SK-N-SH (cell line): ENCODE measurements at regions not wholly inside any gene's neighbourhood (a gene's known extent, or its start where the extent isn't known, plus 50 kb on each side); places are given as distances from the start of the nearest gene placed in this dataset.

Experiments used
- CTCF ChIA-PET: fragments of 300-600, 350-600 bp; formaldehyde crosslinking; extraction: SDS; loops from one replicate; lab custom pipeline; 2021; lab: Yijun Ruan, JAX
- POLR2A ChIA-PET: fragments of 350-600 bp; sonication (Branson Sonifier 250); formaldehyde crosslinking; extraction: SDS; loops from one replicate; lab custom pipeline; 2020; ENCODE audit warnings: antibody characterized with exemption, inconsistent platforms; lab: Yijun Ruan, JAX
- DNase-seq: peaks from one replicate; pipeline ENCODE4 v3.0.0; 2012
- H2AFZ ChIP-seq: fragments of 200-600 bp; sonication (generic); 2 replicates; pipeline ENCODE4 v1.8.1; 2016; ENCODE audit warnings: antibody characterized with exemption, mild to moderate bottlenecking, low read depth
- H3F3A ChIP-seq: fragments of 200-600 bp; sonication (generic); replicated peaks from 2 replicates; pipeline ENCODE3; 2016; ENCODE audit warnings: antibody characterized with exemption, mild to moderate bottlenecking; ENCODE audit not compliant: insufficient read depth
- H3K27ac ChIP-seq, 2 experiments: fragments of 200-500 bp in 1 of 2; fragments of 200-600 bp in 1 of 2; sonication (Bioruptor generic) in 1 of 2; sonication (generic), shearing (Covaris generic) in 1 of 2; 2 replicates each; pipeline versions ENCODE4 v1.5.1 to v1.6.1; 2014 to 2016; ENCODE audit warnings: low read depth in 2 of 2, inconsistent platforms in 1 of 2, low read length in 1 of 2, mild to moderate bottlenecking in 1 of 2, mixed read lengths in 1 of 2
- H3K27me3 ChIP-seq: fragments of 200-600 bp; sonication (generic), shearing (Covaris generic); 2 replicates; pipeline ENCODE4 v1.6.1; 2016; ENCODE audit warnings: mixed run types; ENCODE audit not compliant: insufficient read depth
- H3K36me3 ChIP-seq, 2 experiments: fragments of 200-500 bp in 1 of 2; fragments of 200-600 bp in 1 of 2; sonication (Bioruptor generic) in 1 of 2; sonication (generic) in 1 of 2; replicated peaks in 1 of 2; 2 replicates each; pipeline versions ENCODE3 to v1.5.1; 2014 to 2016; ENCODE audit warnings: low read length in 1 of 2, mild to moderate bottlenecking in 1 of 2; ENCODE audit not compliant: insufficient read depth in 2 of 2, control insufficient read depth in 1 of 2
- H3K4me1 ChIP-seq, 2 experiments: fragments of 200-500 bp in 1 of 2; fragments of 200-600 bp in 1 of 2; sonication (Bioruptor generic) in 1 of 2; sonication (generic), shearing (Covaris generic) in 1 of 2; 2 replicates each; pipeline versions ENCODE4 v1.5.1 to v1.6.1; 2014 to 2016; ENCODE audit warnings: low read depth in 1 of 2, low read length in 1 of 2, mixed run types in 1 of 2; ENCODE audit not compliant: insufficient read depth in 2 of 2, control insufficient read depth in 1 of 2
- H3K4me2 ChIP-seq: fragments of 200-600 bp; sonication (generic), shearing (Covaris generic); 2 replicates; pipeline ENCODE4 v1.6.1; 2017; ENCODE audit warnings: mixed run types
- H3K4me3 ChIP-seq, 2 experiments: fragments of 200-500 bp in 1 of 2; fragments of 200-600 bp in 1 of 2; sonication (Bioruptor generic) in 1 of 2; sonication (generic), shearing (Covaris generic) in 1 of 2; 2 replicates each; pipeline versions ENCODE4 v1.5.1 to v1.8.1; 2014 to 2016; ENCODE audit warnings: low read depth in 2 of 2, inconsistent platforms in 1 of 2, low read length in 1 of 2, mild to moderate bottlenecking in 1 of 2, mixed read lengths in 1 of 2, moderate library complexity in 1 of 2
- H3K79me2 ChIP-seq: fragments of 200-600 bp; sonication (generic); 2 replicates; pipeline ENCODE4 v1.8.1; 2017; ENCODE audit warnings: mild to moderate bottlenecking; ENCODE audit not compliant: insufficient read depth
- H3K9ac ChIP-seq: fragments of 200-600 bp; sonication (generic); 2 replicates; pipeline ENCODE4 v1.6.1; 2017; ENCODE audit warnings: mixed run types
- H3K9me2 ChIP-seq: fragments of 200-600 bp; sonication (generic); 2 replicates; pipeline ENCODE4 v1.6.1; 2017; ENCODE audit warnings: mixed run types
- H3K9me3 ChIP-seq: fragments of 200-600 bp; sonication (generic); 2 replicates; pipeline ENCODE4 v1.6.1; 2017; ENCODE audit warnings: mixed run types, mild to moderate bottlenecking, moderate library complexity
- H4K20me1 ChIP-seq: fragments of 200-600 bp; sonication (generic); 2 replicates; pipeline ENCODE4 v1.6.1; 2017; ENCODE audit warnings: mild to moderate bottlenecking, mixed run types; ENCODE audit not compliant: insufficient read depth
- CHD2 ChIP-seq: fragments of 150-350 bp; IDR thresholded peaks from 2 replicates; pipeline ENCODE4 v1.6.1; 2018; ENCODE audit warnings: low read length; ENCODE audit not compliant: partially characterized antibody
- EZH2phosphoT487 ChIP-seq: fragments of 200-600 bp; sonication (generic); IDR thresholded peaks from 2 replicates; pipeline ENCODE4 v1.6.1; 2017; ENCODE audit warnings: low read depth, mixed run types, mild to moderate bottlenecking, antibody characterized with exemption, moderate library complexity, borderline replicate concordance
- FOXJ3 ChIP-seq: sonication (generic); formaldehyde crosslinking; IDR thresholded peaks from 2 replicates; pipeline ENCODE4 v1.5.1; 2020; ENCODE audit warnings: mild to moderate bottlenecking, missing genetic modification reagents
- FOXM1 ChIP-seq: IDR thresholded peaks from 2 replicates; pipeline ENCODE4 v1.4.0; 2012; ENCODE audit warnings: low read depth, mild to moderate bottlenecking
- GATA2 ChIP-seq: sonication (generic); formaldehyde crosslinking; IDR thresholded peaks from 2 replicates; pipeline ENCODE4 v1.5.0; 2020; ENCODE audit warnings: mild to moderate bottlenecking, missing genetic modification reagents
- IRF3 ChIP-seq: fragments of 150-350 bp; IDR thresholded peaks from 2 replicates; pipeline ENCODE4 v1.6.1; 2016; ENCODE audit warnings: mild to moderate bottlenecking, low read depth, low read length
- JUND ChIP-seq: IDR thresholded peaks from 2 replicates; pipeline ENCODE4 v1.4.0; 2012
- NFIC ChIP-seq: IDR thresholded peaks from 2 replicates; pipeline ENCODE4 v1.4.0; 2012; ENCODE audit warnings: borderline replicate concordance
- PBX3 ChIP-seq: IDR thresholded peaks from 2 replicates; pipeline ENCODE4; 2012
- RAD21 ChIP-seq: IDR thresholded peaks from 2 replicates; pipeline ENCODE4 v1.6.1; 2012; ENCODE audit warnings: mild to moderate bottlenecking, low read length
- REST ChIP-seq: IDR thresholded peaks from 2 replicates; pipeline ENCODE4 v1.6.1; 2012; ENCODE audit warnings: mild to moderate bottlenecking, low read depth, low read length, moderate library complexity
- RFX5 ChIP-seq: IDR thresholded peaks from 2 replicates; pipeline ENCODE4 v1.6.1; 2012; ENCODE audit warnings: mild to moderate bottlenecking, improper control_type of control experiment, low read length
- RXRA ChIP-seq: IDR thresholded peaks from 2 replicates; pipeline ENCODE4 v1.4.0; 2012; ENCODE audit warnings: low read depth, mild to moderate bottlenecking, borderline replicate concordance
- SIN3A ChIP-seq: IDR thresholded peaks from 2 replicates; pipeline ENCODE4 v1.6.1; 2012; ENCODE audit warnings: low read depth, mild to moderate bottlenecking, low read length, moderate library complexity, borderline replicate concordance
- SMC3 ChIP-seq: IDR thresholded peaks from 2 replicates; pipeline ENCODE4 v1.6.1; 2012; ENCODE audit warnings: low read depth, low read length, improper control_type of control experiment
- TEAD4 ChIP-seq: IDR thresholded peaks from 2 replicates; pipeline ENCODE4 v1.4.0; 2012; ENCODE audit warnings: mild to moderate bottlenecking, borderline replicate concordance; ENCODE audit not compliant: insufficient read depth
- USF1 ChIP-seq: IDR thresholded peaks from 2 replicates; pipeline ENCODE4 v1.4.0; 2012; ENCODE audit warnings: low read depth, borderline replicate concordance
- USF2 ChIP-seq: fragments of 150-350 bp; IDR thresholded peaks from 2 replicates; pipeline ENCODE4 v1.6.1; 2017; ENCODE audit warnings: antibody characterized with exemption, low read length, low read depth, borderline replicate concordance
- YY1 ChIP-seq: IDR thresholded peaks from 2 replicates; pipeline ENCODE4 v1.4.0; 2012; ENCODE audit warnings: low read depth, mild to moderate bottlenecking
- WGBS: methylation state at CpG from one replicate; pipeline ENCODE4 v1.1.6; 2017; ENCODE audit warnings: low lambda C conversion rate; 5-methylcytosine and 5-hydroxymethylcytosine counted together
- TF ChIP-seq, protein P1 (sequence below): IDR thresholded peaks from 2 replicates; pipeline ENCODE4 v1.4.0; 2012; ENCODE audit warnings: low read depth, borderline replicate concordance

DNA sequence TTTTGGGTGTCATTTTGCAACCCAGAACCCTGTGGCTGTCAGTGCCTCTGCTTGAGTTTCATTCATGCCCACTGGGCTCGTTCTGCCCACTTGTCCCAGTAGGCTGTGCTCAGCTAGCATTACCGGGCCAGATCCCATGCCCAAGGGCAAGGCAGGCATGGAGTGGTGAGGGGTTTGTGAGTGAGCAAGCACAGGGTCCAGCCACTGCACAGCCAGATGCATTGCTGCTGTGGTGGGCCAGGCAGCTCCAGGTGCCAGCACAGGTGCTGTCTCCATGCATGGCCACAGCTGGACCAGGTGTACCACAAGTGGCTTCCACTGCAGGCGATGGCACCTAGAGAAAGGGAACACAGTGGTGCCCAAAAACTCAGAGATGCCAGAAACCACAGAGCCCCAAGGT is 1671.2 kb downstream of the OLFM4 start:
- no peaks in the 10 kb centered on the region for H3K9me2 ChIP-seq
- H3K4me2 ChIP-seq = no peak overlapping the region
- no peaks in the 10 kb centered on the region for H3K79me2 ChIP-seq
- no peak for DNase-seq
- no peak overlapping the region for H3K9ac ChIP-seq
- ChIA-PET CTCF (no interaction called here), POLR2A (interaction anchor here (0.6 kb wide), 1 partner anchor 92 kb away, joined by 3 read pairs; no protein-coding TSS in a partner anchor)
- 20% methylated on average over 3 of the region's 3 CpGs for WGBS
- no peaks in the 10 kb centered on the region for H4K20me1 ChIP-seq
- no peak for TF ChIP-seq RAD21
- TF ChIP-seq SIN3A = no peak
- no peak for TF ChIP-seq RXRA
- no peak for TF ChIP-seq YY1
- TF ChIP-seq NFIC = no peak
- no peak for TF ChIP-seq EZH2phosphoT487
- TF ChIP-seq SMC3 = no peak
- TF ChIP-seq, protein P1, sequence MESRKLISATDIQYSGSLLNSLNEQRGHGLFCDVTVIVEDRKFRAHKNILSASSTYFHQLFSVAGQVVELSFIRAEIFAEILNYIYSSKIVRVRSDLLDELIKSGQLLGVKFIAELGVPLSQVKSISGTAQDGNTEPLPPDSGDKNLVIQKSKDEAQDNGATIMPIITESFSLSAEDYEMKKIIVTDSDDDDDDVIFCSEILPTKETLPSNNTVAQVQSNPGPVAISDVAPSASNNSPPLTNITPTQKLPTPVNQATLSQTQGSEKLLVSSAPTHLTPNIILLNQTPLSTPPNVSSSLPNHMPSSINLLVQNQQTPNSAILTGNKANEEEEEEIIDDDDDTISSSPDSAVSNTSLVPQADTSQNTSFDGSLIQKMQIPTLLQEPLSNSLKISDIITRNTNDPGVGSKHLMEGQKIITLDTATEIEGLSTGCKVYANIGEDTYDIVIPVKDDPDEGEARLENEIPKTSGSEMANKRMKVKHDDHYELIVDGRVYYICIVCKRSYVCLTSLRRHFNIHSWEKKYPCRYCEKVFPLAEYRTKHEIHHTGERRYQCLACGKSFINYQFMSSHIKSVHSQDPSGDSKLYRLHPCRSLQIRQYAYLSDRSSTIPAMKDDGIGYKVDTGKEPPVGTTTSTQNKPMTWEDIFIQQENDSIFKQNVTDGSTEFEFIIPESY = no peak
- no peak for TF ChIP-seq GATA2
- TF ChIP-seq REST = no peak
- no peak for TF ChIP-seq JUND
- TF ChIP-seq FOXM1 = no peak
- no peak for TF ChIP-seq PBX3
- TF ChIP-seq CHD2 = no peak
- no peak for TF ChIP-seq TEAD4
- no peak for TF ChIP-seq RFX5
- TF ChIP-seq FOXJ3 (CRISPR knock-in tag) = no peak
- no peak for TF ChIP-seq USF2
- no peak for TF ChIP-seq IRF3
- TF ChIP-seq USF1 = no peak
- TF ChIP-seq, all 33 proteins: peak for 0
- no peak overlapping the region for H3K27ac ChIP-seq
- H3K9me3 ChIP-seq = no peaks in the 10 kb centered on the region
- no peaks in the 10 kb centered on the region for H3K4me1 ChIP-seq
- no peak overlapping the region for H3K4me3 ChIP-seq
- H3K27me3 ChIP-seq = no peaks in the 10 kb centered on the region
- no peaks in the 10 kb centered on the region for H3K36me3 ChIP-seq
- no peak overlapping the region for H2AFZ ChIP-seq
- no peaks in the 10 kb centered on the region for H3F3A ChIP-seq
